IMR-90 (cell line): ENCODE measurements at regions not wholly inside any gene's neighbourhood (a gene's known extent, or its start where the extent isn't known, plus 50 kb on each side); places are given as distances from the start of the nearest gene placed in this dataset.

Experiments used
- ATAC-seq: fragments of 200-7000 bp; cut with Tn5 transposase; 2 replicates; pipeline ENCODE4 v1.9.1; 2020; ENCODE audit warnings: low read depth, mild to moderate bottlenecking, moderate library complexity
- BruUV-seq: library from RNA; stranded (reverse); fragments of 400-500 nt; replicated peaks from 2 replicates; lab custom pipeline; 2021; lab: Mats Ljungman, UMichigan
- CTCF ChIA-PET: fragments of 300-600 bp; formaldehyde crosslinking; extraction: SDS; loops from one replicate; lab custom pipeline; 2021; ENCODE audit warnings: antibody characterized with exemption; lab: Yijun Ruan, JAX
- POLR2A ChIA-PET: fragments of 300-600 bp; sonication (Branson Sonifier 250); formaldehyde crosslinking; loops from one replicate; lab custom pipeline; 2022; ENCODE audit warnings: antibody characterized with exemption; ENCODE audit not compliant: unreplicated experiment; lab: Charles Lee
- DNase-seq: peaks from one replicate; pipeline ENCODE4 v3.0.0; 2013
- H2AFZ ChIP-seq: replicated peaks from 2 replicates; pipeline ENCODE3; 2013; ENCODE audit warnings: low read length, mild to moderate bottlenecking; ENCODE audit not compliant: poor library complexity
- H2AK5ac ChIP-seq: 2 replicates; pipeline ENCODE4 v1.6.1; 2013; ENCODE audit warnings: low read depth, low read length, inconsistent platforms
- H2AK9ac ChIP-seq: replicated peaks from 2 replicates; pipeline ENCODE3; 2013; ENCODE audit warnings: mild to moderate bottlenecking, low read depth, low read length, moderate library complexity; ENCODE audit not compliant: poor library complexity
- H2BK120ac ChIP-seq: 2 replicates; pipeline ENCODE4 v1.6.1; 2013; ENCODE audit warnings: low read depth, low read length, inconsistent platforms
- H2BK15ac ChIP-seq: 3 replicates; pipeline ENCODE4 v1.6.1; 2013; ENCODE audit warnings: low read depth, low read length, inconsistent platforms
- H2BK20ac ChIP-seq: 2 replicates; pipeline ENCODE4 v1.6.1; 2013; ENCODE audit warnings: low read depth, mild to moderate bottlenecking, inconsistent platforms, low read length, moderate library complexity
- H2BK5ac ChIP-seq: 2 replicates; pipeline ENCODE4 v1.6.1; 2013; ENCODE audit warnings: mild to moderate bottlenecking, low read depth, low read length, inconsistent platforms; ENCODE audit not compliant: poor library complexity, severe bottlenecking
- H3K14ac ChIP-seq: replicated peaks from 2 replicates; pipeline ENCODE4 v1.6.1; 2013; ENCODE audit warnings: low read depth, low read length, inconsistent platforms
- H3K18ac ChIP-seq: 2 replicates; pipeline ENCODE4 v1.6.1; 2013; ENCODE audit warnings: low read depth, low read length, control low read depth
- H3K23ac ChIP-seq: 2 replicates; pipeline ENCODE4 v1.6.1; 2013; ENCODE audit warnings: low read depth, low read length, inconsistent platforms
- H3K27ac ChIP-seq: 2 replicates; pipeline ENCODE4 v1.5.1; 2013; ENCODE audit warnings: mild to moderate bottlenecking, control low read depth, low read length; ENCODE audit not compliant: insufficient read depth
- H3K27me3 ChIP-seq: 2 replicates; pipeline ENCODE4 v1.6.1; 2013; ENCODE audit warnings: low read length; ENCODE audit not compliant: control insufficient read depth, insufficient read depth
- H3K36me3 ChIP-seq: 2 replicates; pipeline ENCODE4 v1.6.1; 2013; ENCODE audit warnings: low read length, mixed read lengths; ENCODE audit not compliant: control insufficient read depth, insufficient read depth
- H3K4ac ChIP-seq: 2 replicates; pipeline ENCODE4 v1.6.1; 2013; ENCODE audit warnings: low read depth, low read length, inconsistent platforms
- H3K4me1 ChIP-seq: 2 replicates; pipeline ENCODE4 v1.6.1; 2013; ENCODE audit warnings: low read length, mixed read lengths; ENCODE audit not compliant: control insufficient read depth, insufficient read depth
- H3K4me2 ChIP-seq: 2 replicates; pipeline ENCODE4 v1.6.1; 2013; ENCODE audit warnings: low read depth, mild to moderate bottlenecking, control low read depth, low read length, moderate library complexity
- H3K4me3 ChIP-seq: 2 replicates; pipeline ENCODE4 v1.5.1; 2013; ENCODE audit warnings: low read depth, mild to moderate bottlenecking, control low read depth, low read length, moderate library complexity; ENCODE audit not compliant: insufficient read depth
- H3K56ac ChIP-seq: 2 replicates; pipeline ENCODE4 v1.6.1; 2013; ENCODE audit warnings: low read length, inconsistent platforms; ENCODE audit not compliant: insufficient read depth; ENCODE audit errors: extremely low read depth
- H3K79me1 ChIP-seq, 2 experiments: 2 replicates each; pipeline ENCODE4 v1.6.1; 2013; ENCODE audit warnings: low read length in 2 of 2, inconsistent platforms in 1 of 2, low read depth in 1 of 2
- H3K9ac ChIP-seq: 2 replicates; pipeline ENCODE4 v1.6.1; 2013; ENCODE audit warnings: low read depth, low read length, control low read depth
- H3K9me1 ChIP-seq: 2 replicates; pipeline ENCODE4 v1.6.1; 2013; ENCODE audit warnings: low read length, inconsistent platforms; ENCODE audit not compliant: insufficient read depth
- H3K9me3 ChIP-seq: 2 replicates; pipeline ENCODE4 v1.6.1; 2013; ENCODE audit warnings: low read length; ENCODE audit not compliant: control insufficient read depth, insufficient read depth
- H4K20me1 ChIP-seq: 2 replicates; pipeline ENCODE4 v1.6.1; 2013; ENCODE audit warnings: low read length, inconsistent platforms; ENCODE audit not compliant: insufficient read depth
- H4K5ac ChIP-seq: 2 replicates; pipeline ENCODE4 v1.6.1; 2013; ENCODE audit warnings: mild to moderate bottlenecking, low read depth, low read length, control low read depth
- H4K8ac ChIP-seq, 2 experiments: 2 replicates each; pipeline ENCODE4 v1.6.1; 2013; ENCODE audit warnings: low read depth in 2 of 2, low read length in 2 of 2, control low read depth in 1 of 2, inconsistent platforms in 1 of 2
- H4K91ac ChIP-seq: 2 replicates; pipeline ENCODE4 v1.6.1; 2013; ENCODE audit warnings: low read depth, low read length, inconsistent platforms; ENCODE audit not compliant: insufficient read depth
- CEBPB ChIP-seq: IDR thresholded peaks from 2 replicates; pipeline ENCODE4 v1.6.1; 2012; ENCODE audit warnings: low read depth, low read length, improper control_type of control experiment
- MAFK ChIP-seq: IDR thresholded peaks from 2 replicates; pipeline ENCODE4 v1.6.1; 2012; ENCODE audit warnings: low read depth, low read length, improper control_type of control experiment
- MXI1 ChIP-seq: IDR thresholded peaks from 2 replicates; pipeline ENCODE4 v1.6.1; 2012; ENCODE audit warnings: low read depth, mild to moderate bottlenecking, low read length, moderate library complexity, borderline replicate concordance
- RFX5 ChIP-seq: IDR thresholded peaks from 2 replicates; pipeline ENCODE4 v1.8.0; 2012; ENCODE audit warnings: low read depth, mild to moderate bottlenecking, low read length, moderate library complexity
- WGBS, 2 experiments: methylation state at CpG; one replicate each; pipeline versions ENCODE4 v1.1.5 to v1.1.7; 2013; ENCODE audit warnings: missing lambda C conversion rate in 2 of 2; ENCODE audit not compliant: insufficient read length in 1 of 2; ENCODE audit errors: extremely low coverage in 2 of 2; 5-methylcytosine and 5-hydroxymethylcytosine counted together
- dilution Hi-C: fragments of 300-500 bp; cut with HindIII; formaldehyde crosslinking; loops from one replicate; pipeline ENCODE4 v1.14.3; 2018; ENCODE audit warnings: low sequenced_read_pairs; ENCODE audit not compliant: unreplicated experiment
- in situ Hi-C: fragments of 300-500 bp; cut with MboI; formaldehyde crosslinking; loops from 3 replicates; pipeline ENCODE4 v1.14.3; 2019; ENCODE audit warnings: low sequenced_read_pairs, inconsistent platforms, mixed read lengths
- intact Hi-C: fragments of 100-400 bp; cut with micrococcal nuclease; formaldehyde crosslinking; loops from 2 replicates; pipeline ENCODE4 v1.10.0; 2022

GRCh38 chr4:31193521-31193920 is 473.4 kb downstream of the PCDH7 start:
- Histone ChIP-seq H3K14ac (no peak overlapping the region), H3K36me3 (no peaks in the 10 kb centered on the region), H2AFZ (no peak overlapping the region), H2BK5ac (no peak overlapping the region), H4K5ac (no peak overlapping the region), H3K9me3 (no peaks in the 10 kb centered on the region), H2AK9ac (no peak overlapping the region), H2AK5ac (no peak overlapping the region), H3K4ac (no peak overlapping the region), H2BK20ac (no peak overlapping the region), H3K9me1 (no peaks in the 10 kb centered on the region), H3K79me1 (no peaks in the 10 kb centered on the region), H3K4me3 (no peak overlapping the region), H3K27me3 (no peaks in the 10 kb centered on the region), H4K91ac (no peak overlapping the region), H3K56ac (no peak overlapping the region), H4K20me1 (no peaks in the 10 kb centered on the region), H2BK120ac (no peak overlapping the region), H2BK15ac (no peak overlapping the region), H3K9ac (no peak overlapping the region), H3K23ac (no peak overlapping the region), H3K27ac (no peak overlapping the region), H3K18ac (no peak overlapping the region), H4K8ac (no peak overlapping the region), H3K4me1 (no peaks in the 10 kb centered on the region), H3K4me2 (no peak overlapping the region)
- ChIA-PET POLR2A (no interaction called here), CTCF (no interaction called here)
- TF ChIP-seq MXI1 (no peak), MAFK (no peak), CEBPB (no peak), RFX5 (no peak)
- no TSS peak for BruUV-seq
- ATAC-seq (no peak), DNase-seq (no peak)
- no CpG with 5 or more reads among the region's 1 CpG for WGBS, 2 experiments
- dilution Hi-C loops = no loop called here
- intact Hi-C loops = no loop called here
- in situ Hi-C loops = no loop called here
